Keratinocyte (primary cell): ENCODE measurements at regions not wholly inside any gene's neighbourhood (a gene's known extent, or its start where the extent isn't known, plus 50 kb on each side); places are given as distances from the start of the nearest gene placed in this dataset.

Experiments
- DNase-seq: peaks from one replicate; pipeline ENCODE4 v3.0.0-alpha.2; 2011; ENCODE audit warnings: low read depth, missing footprints, low spot score
- FAIRE-seq: peaks from 2 replicates; lab custom pipeline; 2011; peaks lifted over from hg19 to GRCh38; lab: Jason Lieb, UNC
- H2AFZ ChIP-seq: 2 replicates; pipeline ENCODE4 v1.6.0; 2012; ENCODE audit warnings: low read length, control low read depth, inconsistent platforms; ENCODE audit not compliant: control insufficient read depth
- H3K27ac ChIP-seq: 2 replicates; pipeline ENCODE4 v1.5.1; 2011; ENCODE audit warnings: low read length; ENCODE audit not compliant: control insufficient read depth, insufficient read depth
- H3K27me3 ChIP-seq: 3 replicates; pipeline ENCODE4 v1.6.0; 2011; ENCODE audit warnings: low read length; ENCODE audit not compliant: control insufficient read depth, insufficient read depth; ENCODE audit errors: extremely low read depth
- H3K36me3 ChIP-seq, 2 experiments: 2 replicates in 1 of 2; 3 replicates in 1 of 2; pipeline ENCODE4 v1.5.1; 2011; ENCODE audit warnings: low read length in 2 of 2, mild to moderate bottlenecking in 1 of 2; ENCODE audit not compliant: control insufficient read depth in 2 of 2, insufficient read depth in 2 of 2; ENCODE audit errors: extremely low read depth in 1 of 2
- H3K4me1 ChIP-seq: 3 replicates; pipeline ENCODE4 v1.5.1; 2011; ENCODE audit warnings: low read length; ENCODE audit not compliant: control insufficient read depth, insufficient read depth; ENCODE audit errors: extremely low read depth
- H3K4me2 ChIP-seq: 3 replicates; pipeline ENCODE4 v1.6.0; 2011; ENCODE audit warnings: low read depth, low read length; ENCODE audit not compliant: control insufficient read depth, insufficient read depth; ENCODE audit errors: extremely low read depth
- H3K4me3 ChIP-seq, 3 experiments: fragments of 200-600 bp in 1 of 3; sonication (generic) in 1 of 3; 2 replicates in 2 of 3; 3 replicates in 1 of 3; pipeline ENCODE4 v1.5.1; 2011 to 2016; ENCODE audit warnings: low read length in 3 of 3, mild to moderate bottlenecking in 3 of 3, control low read depth in 2 of 3, inconsistent platforms in 1 of 3, low read depth in 1 of 3, mixed read lengths in 1 of 3, mixed run types in 1 of 3, moderate library complexity in 1 of 3; ENCODE audit not compliant: control insufficient read depth in 2 of 3, insufficient read depth in 2 of 3; ENCODE audit errors: extremely low read depth in 1 of 3
- H3K79me2 ChIP-seq: 2 replicates; pipeline ENCODE4 v1.6.0; 2012; ENCODE audit warnings: low read length; ENCODE audit not compliant: control insufficient read depth, insufficient read depth
- H3K9ac ChIP-seq: 3 replicates; pipeline ENCODE4 v1.6.0; 2011; ENCODE audit warnings: low read length; ENCODE audit not compliant: control insufficient read depth, insufficient read depth; ENCODE audit errors: extremely low read depth
- H3K9me1 ChIP-seq: 3 replicates; pipeline ENCODE4 v1.6.0; 2011; ENCODE audit warnings: low read length; ENCODE audit not compliant: control insufficient read depth, insufficient read depth; ENCODE audit errors: extremely low read depth
- H3K9me3 ChIP-seq: 2 replicates; pipeline ENCODE4 v1.5.1; 2012; ENCODE audit warnings: low read depth, low read length; ENCODE audit not compliant: control insufficient read depth
- H4K20me1 ChIP-seq: 3 replicates; pipeline ENCODE4 v1.6.0; 2011; ENCODE audit warnings: low read length; ENCODE audit not compliant: control insufficient read depth, insufficient read depth; ENCODE audit errors: extremely low read depth
- CTCF ChIP-seq, 3 experiments: IDR thresholded peaks in 1 of 3; conservative IDR thresholded peaks in 1 of 3; optimal IDR thresholded peaks in 1 of 3; 2 replicates in 2 of 3; 3 replicates in 1 of 3; pipeline versions ENCODE3 to v1.5.1; 2011; ENCODE audit warnings: low read length in 3 of 3, mild to moderate bottlenecking in 3 of 3, moderate library complexity in 2 of 3, control low read depth in 1 of 3, inconsistent platforms in 1 of 3; ENCODE audit not compliant: insufficient read depth in 2 of 3; ENCODE audit errors: extremely low read depth in 1 of 3
- EZH2 ChIP-seq: IDR thresholded peaks from one replicate; pipeline ENCODE4 v1.6.1; 2012; ENCODE audit warnings: inconsistent platforms, mild to moderate bottlenecking, low read length, moderate library complexity
- dilution Hi-C: fragments of 300-500 bp; cut with MboI; formaldehyde crosslinking; loops from one replicate; pipeline ENCODE4 v1.7.0; 2020; ENCODE audit warnings: low sequenced_read_pairs; ENCODE audit not compliant: extremely low pct_ligation_motif_present

- Histone ChIP-seq H3K4me1 (no peaks in the 10 kb centered on the region), H2AFZ (no peak overlapping the region), H4K20me1 (no peaks in the 10 kb centered on the region), H3K9ac (no peak overlapping the region), H3K27ac (no peak overlapping the region), H3K36me3 (no peaks in the 10 kb centered on the region), H3K9me1 (no peaks in the 10 kb centered on the region), H3K9me3 (no peaks in the 10 kb centered on the region), H3K27me3 (no peaks in the 10 kb centered on the region), H3K79me2 (no peaks in the 10 kb centered on the region), H3K4me2 (no peak overlapping the region), H3K4me3 (no peak overlapping the region)
- dilution Hi-C loops: no loop called here
- TF ChIP-seq CTCF (optimal IDR thresholded peaks at IDR 0.05 in 1 of 3, IDR thresholded peaks at IDR 0.05 in 1 of 3, conservative IDR thresholded peaks at IDR 0.05 in 1 of 3; ENCODE audit: extremely low read depth in 1 of 3, insufficient read depth in 2 of 3, low read length in 3 of 3) (no peak), EZH2 (no peak)
- DNase-seq: no peak
- FAIRE-seq: no peak
Observed at GRCh38 chr4:54607067-54607466, 50.7 kb upstream of the KIT start.

- Histone ChIP-seq H3K27me3 (no peaks in the 10 kb centered on the region), H3K4me1 (no peaks in the 10 kb centered on the region), H4K20me1 (no peaks in the 10 kb centered on the region), H3K4me2 (no peak overlapping the region), H3K9ac (no peak overlapping the region), H3K79me2 (no peaks in the 10 kb centered on the region), H2AFZ (no peak overlapping the region), H3K36me3 (no peaks in the 10 kb centered on the region), H3K4me3 (no peak overlapping the region), H3K9me1 (no peaks in the 10 kb centered on the region), H3K9me3 (no peaks in the 10 kb centered on the region), H3K27ac (no peak overlapping the region)
- TF ChIP-seq EZH2 (no peak), CTCF (optimal IDR thresholded peaks at IDR 0.05 in 1 of 3, IDR thresholded peaks at IDR 0.05 in 1 of 3, conservative IDR thresholded peaks at IDR 0.05 in 1 of 3; ENCODE audit: extremely low read depth in 1 of 3, insufficient read depth in 2 of 3, low read length in 3 of 3) (no peak)
- DNase-seq: no peak
- no peak for FAIRE-seq
- dilution Hi-C loops: no loop called here
Observed at GRCh38 chr4:54607521-54607920, 50.2 kb upstream of the KIT start.
